Liver (tissue), 8 donors: ENCODE measurements at regions not wholly inside any gene's neighbourhood (a gene's known extent, or its start where the extent isn't known, plus 50 kb on each side); places are given as distances from the start of the nearest gene placed in this dataset.

Source experiments
- DNase-seq: peaks from one replicate; pipeline ENCODE4 v3.0.0-alpha.2; 2017; ENCODE audit warnings: low spot score
- H3K27ac ChIP-seq, 2 donors: one replicate each; pipeline ENCODE4 v1.7.0; 2013; ENCODE audit warnings: inconsistent platforms in 2 of 2, low read length in 2 of 2, control low read depth in 1 of 2, low read depth in 1 of 2, mild to moderate bottlenecking in 1 of 2
- H3K27me3 ChIP-seq, 4 donors: one replicate each; pipeline versions ENCODE4 v1.6.1 to v1.7.0; 2013; ENCODE audit warnings: low read length in 3 of 4, inconsistent platforms in 1 of 4, mild to moderate bottlenecking in 1 of 4, moderate library complexity in 1 of 4; ENCODE audit not compliant: control insufficient read depth in 4 of 4, insufficient read depth in 4 of 4
- H3K36me3 ChIP-seq, 4 donors: one replicate each; pipeline versions ENCODE4 v1.6.1 to v1.7.0; 2013; ENCODE audit warnings: low read length in 3 of 4, mild to moderate bottlenecking in 3 of 4, low read depth in 1 of 4, moderate library complexity in 1 of 4; ENCODE audit not compliant: control insufficient read depth in 4 of 4, insufficient read depth in 3 of 4
- H3K4me1 ChIP-seq, 4 donors: one replicate each; pipeline versions ENCODE4 v1.6.1 to v1.7.0; 2013; ENCODE audit warnings: low read length in 3 of 4, mild to moderate bottlenecking in 3 of 4, moderate library complexity in 1 of 4; ENCODE audit not compliant: control insufficient read depth in 4 of 4, insufficient read depth in 4 of 4
- H3K4me3 ChIP-seq, 3 donors: one replicate each; pipeline versions ENCODE4 v1.6.1 to v1.7.0; 2013; ENCODE audit warnings: low read length in 3 of 3, control low read depth in 1 of 3, low read depth in 1 of 3, mild to moderate bottlenecking in 1 of 3
- H3K9ac ChIP-seq, 2 donors: one replicate each; pipeline ENCODE4 v1.7.0; 2013; ENCODE audit warnings: low read length in 2 of 2, mild to moderate bottlenecking in 2 of 2, moderate library complexity in 2 of 2, control low read depth in 1 of 2, low read depth in 1 of 2
- H3K9me3 ChIP-seq, 4 donors: one replicate each; pipeline versions ENCODE4 v1.6.1 to v1.7.0; 2013; ENCODE audit warnings: low read length in 3 of 4; ENCODE audit not compliant: control insufficient read depth in 4 of 4
- EGR1 ChIP-seq, 2 donors: IDR thresholded peaks; 2 replicates each; pipeline ENCODE4 v1.6.1; 2016 to 2018; ENCODE audit warnings: antibody characterized with exemption in 2 of 2, low read depth in 2 of 2
- FOXA1 ChIP-seq: IDR thresholded peaks from 2 replicates; pipeline ENCODE4 v1.6.1; 2016; ENCODE audit warnings: antibody characterized with exemption
- FOXA2 ChIP-seq: IDR thresholded peaks from 2 replicates; pipeline ENCODE4 v1.6.1; 2016; ENCODE audit warnings: antibody characterized with exemption
- GABPA ChIP-seq, 2 donors: IDR thresholded peaks in 1 of 2; conservative IDR thresholded peaks in 1 of 2; 2 replicates each; pipeline ENCODE4 v1.6.1; 2016; ENCODE audit warnings: antibody characterized with exemption in 2 of 2, mild to moderate bottlenecking in 1 of 2, moderate library complexity in 1 of 2
- HNF4A ChIP-seq, 2 donors: conservative IDR thresholded peaks; 2 replicates each; pipeline ENCODE4 v1.6.1; 2016; ENCODE audit warnings: antibody characterized with exemption in 2 of 2, mild to moderate bottlenecking in 2 of 2
- HNF4G ChIP-seq: IDR thresholded peaks from 2 replicates; pipeline ENCODE4 v1.6.1; 2016; ENCODE audit warnings: antibody characterized with exemption
- JUND ChIP-seq, 2 donors: IDR thresholded peaks; 2 replicates each; pipeline ENCODE4 v1.6.1; 2016; ENCODE audit warnings: antibody characterized with exemption in 2 of 2
- MAX ChIP-seq: IDR thresholded peaks from 2 replicates; pipeline ENCODE4 v1.6.1; 2016; ENCODE audit warnings: antibody characterized with exemption
- NR2F2 ChIP-seq: IDR thresholded peaks from 2 replicates; pipeline ENCODE4 v1.6.1; 2016; ENCODE audit warnings: antibody characterized with exemption
- RAD21 ChIP-seq, 2 donors: IDR thresholded peaks; 2 replicates each; pipeline ENCODE4 v1.6.1; 2016; ENCODE audit warnings: antibody characterized with exemption in 2 of 2, mild to moderate bottlenecking in 2 of 2
- REST ChIP-seq: IDR thresholded peaks from 2 replicates; pipeline ENCODE4 v1.6.1; 2016; ENCODE audit warnings: antibody characterized with exemption, mild to moderate bottlenecking
- RXRA ChIP-seq, 2 donors: IDR thresholded peaks; 2 replicates each; pipeline ENCODE4 v1.6.1; 2017 to 2018; ENCODE audit warnings: antibody characterized with exemption in 2 of 2, mild to moderate bottlenecking in 1 of 2
- SP1 ChIP-seq: IDR thresholded peaks from 2 replicates; pipeline ENCODE4 v1.6.1; 2018; ENCODE audit warnings: antibody characterized with exemption, mild to moderate bottlenecking
- TAF1 ChIP-seq: conservative IDR thresholded peaks from 2 replicates; pipeline ENCODE4 v1.6.1; 2016; ENCODE audit warnings: antibody characterized with exemption, mild to moderate bottlenecking
- YY1 ChIP-seq: IDR thresholded peaks from 2 replicates; pipeline ENCODE4 v1.6.1; 2016; ENCODE audit warnings: antibody characterized with exemption, mild to moderate bottlenecking
- WGBS: extraction: QIAGEN DNeasy Blood & Tissue Kit; methylation state at CpG from one replicate; pipeline ENCODE4 v1.1.7; 2013; 5-methylcytosine and 5-hydroxymethylcytosine counted together
- TF ChIP-seq, protein P1 (sequence below): IDR thresholded peaks from 2 replicates; pipeline ENCODE4 v1.6.1; 2016; ENCODE audit warnings: antibody characterized with exemption
- TF ChIP-seq, protein P2 (sequence below): IDR thresholded peaks from 2 replicates; pipeline ENCODE4 v1.6.1; 2016; ENCODE audit warnings: antibody characterized with exemption
- TF ChIP-seq, protein P3 (sequence below): fragments of 150-350 bp; IDR thresholded peaks from 2 replicates; pipeline ENCODE4 v1.5.1; 2017; ENCODE audit warnings: improper control_type of control experiment, low read depth, low read length; ENCODE audit not compliant: missing input control
- donor health status: healthy.
- donor health status: healthy.
- donor health status: healthy.
- donor health status: healthy.
- donor health status: healthy.

DNA sequence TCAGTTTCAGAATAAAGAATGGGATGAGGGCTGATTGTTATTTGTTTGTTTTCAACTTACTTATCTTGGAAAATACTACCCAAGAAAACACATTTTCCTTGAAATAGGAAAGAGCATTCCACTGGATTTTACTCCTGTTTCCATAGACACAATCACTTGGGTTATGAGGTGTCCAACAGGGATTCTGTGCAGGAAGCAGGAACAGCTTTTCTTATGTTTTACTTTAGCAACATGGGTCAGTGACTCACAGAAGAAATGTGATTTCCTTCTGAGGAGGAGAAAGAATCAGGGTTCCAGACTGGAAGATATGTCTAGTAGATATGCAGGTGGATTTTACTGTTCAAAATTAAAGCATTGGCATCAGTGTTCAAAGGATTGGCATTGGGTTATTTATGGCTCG lies 180.8 kb upstream of the GPC6 start:
- Histone ChIP-seq H3K27ac (no peak overlapping the region), H3K27me3 (no peaks in the 10 kb centered on the region), H3K4me3 (no peak overlapping the region), H3K36me3 (no peaks in the 10 kb centered on the region), H3K9ac (no peak overlapping the region), H3K9me3 (no peaks in the 10 kb centered on the region), H3K4me1 (no peaks in the 10 kb centered on the region)
- TF ChIP-seq HNF4A (conservative IDR thresholded peaks at IDR 0.05) (no peak), FOXA1 (no peak), RXRA (IDR thresholded peaks at IDR 0.05) (no peak), MAX (no peak), NR2F2 (no peak), RAD21 (IDR thresholded peaks at IDR 0.05) (no peak), JUND (IDR thresholded peaks at IDR 0.05) (no peak), REST (no peak), SP1 (no peak), YY1 (no peak)
- TF ChIP-seq, protein P1, sequence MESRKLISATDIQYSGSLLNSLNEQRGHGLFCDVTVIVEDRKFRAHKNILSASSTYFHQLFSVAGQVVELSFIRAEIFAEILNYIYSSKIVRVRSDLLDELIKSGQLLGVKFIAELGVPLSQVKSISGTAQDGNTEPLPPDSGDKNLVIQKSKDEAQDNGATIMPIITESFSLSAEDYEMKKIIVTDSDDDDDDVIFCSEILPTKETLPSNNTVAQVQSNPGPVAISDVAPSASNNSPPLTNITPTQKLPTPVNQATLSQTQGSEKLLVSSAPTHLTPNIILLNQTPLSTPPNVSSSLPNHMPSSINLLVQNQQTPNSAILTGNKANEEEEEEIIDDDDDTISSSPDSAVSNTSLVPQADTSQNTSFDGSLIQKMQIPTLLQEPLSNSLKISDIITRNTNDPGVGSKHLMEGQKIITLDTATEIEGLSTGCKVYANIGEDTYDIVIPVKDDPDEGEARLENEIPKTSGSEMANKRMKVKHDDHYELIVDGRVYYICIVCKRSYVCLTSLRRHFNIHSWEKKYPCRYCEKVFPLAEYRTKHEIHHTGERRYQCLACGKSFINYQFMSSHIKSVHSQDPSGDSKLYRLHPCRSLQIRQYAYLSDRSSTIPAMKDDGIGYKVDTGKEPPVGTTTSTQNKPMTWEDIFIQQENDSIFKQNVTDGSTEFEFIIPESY, result no peak
- 91% methylated on average over 1 of the region's 1 CpG for WGBS
- no peak for DNase-seq

DNA sequence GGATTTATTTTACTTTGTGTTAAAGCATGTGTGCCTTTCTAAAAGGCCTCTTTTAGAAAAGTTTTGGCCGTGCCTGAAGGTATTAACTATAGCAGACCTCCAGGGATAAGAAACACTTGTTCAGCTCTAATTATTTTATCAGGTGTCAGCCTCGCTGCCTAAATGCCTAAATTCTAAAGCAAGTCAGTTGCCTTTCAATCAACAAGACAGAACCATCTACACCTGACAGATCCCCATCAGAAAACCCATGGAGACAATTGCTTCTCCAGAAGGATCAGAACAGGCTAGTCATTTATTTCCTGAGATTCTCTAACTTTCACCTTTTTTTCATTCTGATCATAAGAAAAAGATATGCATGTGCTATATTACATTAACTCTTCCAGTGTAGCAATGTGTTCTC lies 171.4 kb upstream of the GPC6 start:
- no peak overlapping the region for H3K9ac ChIP-seq
- H3K27me3 ChIP-seq, result no peaks in the 10 kb centered on the region
- no peak for DNase-seq
- no peak overlapping the region for H3K4me3 ChIP-seq
- no peaks in the 10 kb centered on the region for H3K36me3 ChIP-seq
- no peaks in the 10 kb centered on the region for H3K4me1 ChIP-seq
- no peak for TF ChIP-seq TAF1
- TF ChIP-seq REST, result no peak
- TF ChIP-seq, protein P1, result no peak
- TF ChIP-seq RAD21 (IDR thresholded peaks at IDR 0.05), result no peak
- TF ChIP-seq, protein P2, sequence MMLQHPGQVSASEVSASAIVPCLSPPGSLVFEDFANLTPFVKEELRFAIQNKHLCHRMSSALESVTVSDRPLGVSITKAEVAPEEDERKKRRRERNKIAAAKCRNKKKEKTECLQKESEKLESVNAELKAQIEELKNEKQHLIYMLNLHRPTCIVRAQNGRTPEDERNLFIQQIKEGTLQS, result no peak
- no peak for TF ChIP-seq YY1
- TF ChIP-seq HNF4A (conservative IDR thresholded peaks at IDR 0.05), result no peak
- no peak for TF ChIP-seq EGR1 (IDR thresholded peaks at IDR 0.05; ENCODE audit: low read depth in 2 of 2)
- TF ChIP-seq SP1, result no peak
- no peak for TF ChIP-seq GABPA (IDR thresholded peaks at IDR 0.05 in 1 of 2, conservative IDR thresholded peaks at IDR 0.05 in 1 of 2)
- TF ChIP-seq FOXA1, result no peak
- no peak for TF ChIP-seq FOXA2
- TF ChIP-seq, protein P3, sequence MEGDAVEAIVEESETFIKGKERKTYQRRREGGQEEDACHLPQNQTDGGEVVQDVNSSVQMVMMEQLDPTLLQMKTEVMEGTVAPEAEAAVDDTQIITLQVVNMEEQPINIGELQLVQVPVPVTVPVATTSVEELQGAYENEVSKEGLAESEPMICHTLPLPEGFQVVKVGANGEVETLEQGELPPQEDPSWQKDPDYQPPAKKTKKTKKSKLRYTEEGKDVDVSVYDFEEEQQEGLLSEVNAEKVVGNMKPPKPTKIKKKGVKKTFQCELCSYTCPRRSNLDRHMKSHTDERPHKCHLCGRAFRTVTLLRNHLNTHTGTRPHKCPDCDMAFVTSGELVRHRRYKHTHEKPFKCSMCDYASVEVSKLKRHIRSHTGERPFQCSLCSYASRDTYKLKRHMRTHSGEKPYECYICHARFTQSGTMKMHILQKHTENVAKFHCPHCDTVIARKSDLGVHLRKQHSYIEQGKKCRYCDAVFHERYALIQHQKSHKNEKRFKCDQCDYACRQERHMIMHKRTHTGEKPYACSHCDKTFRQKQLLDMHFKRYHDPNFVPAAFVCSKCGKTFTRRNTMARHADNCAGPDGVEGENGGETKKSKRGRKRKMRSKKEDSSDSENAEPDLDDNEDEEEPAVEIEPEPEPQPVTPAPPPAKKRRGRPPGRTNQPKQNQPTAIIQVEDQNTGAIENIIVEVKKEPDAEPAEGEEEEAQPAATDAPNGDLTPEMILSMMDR, result no peak
- TF ChIP-seq HNF4G, result no peak
- WGBS, result 90% methylated on average over 2 of the region's 2 CpGs
- no peaks in the 10 kb centered on the region for H3K9me3 ChIP-seq
- H3K27ac ChIP-seq, result no peak overlapping the region
